ENCODE measurements at regions not wholly inside any gene's neighbourhood (a gene's known extent, or its start where the extent isn't known, plus 50 kb on each side); places are given as distances from the start of the nearest gene placed in this dataset.

DNA sequence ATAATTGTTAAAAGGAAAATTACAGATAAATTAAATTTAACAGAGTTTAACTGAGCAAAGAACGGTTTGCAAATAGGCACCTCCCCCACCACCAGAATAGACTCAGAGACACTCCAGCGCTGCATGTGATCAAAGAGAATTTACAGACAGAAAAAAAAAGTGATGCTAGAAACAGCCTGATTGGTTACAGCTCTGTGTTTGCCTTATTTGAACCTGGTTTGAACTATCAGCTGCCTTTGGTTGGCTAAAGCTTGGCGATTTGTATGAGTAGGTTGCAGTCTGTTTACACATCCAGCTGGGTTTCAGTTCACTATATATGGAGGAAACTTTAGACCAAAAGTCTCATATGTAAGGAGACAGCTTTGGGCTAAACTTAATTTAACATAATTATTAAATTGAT, 249.1 kb downstream of the ENC1 start:
- no peak for TF ChIP-seq EZH2 (IDR thresholded peaks at IDR 0.05)
- TF ChIP-seq, protein P1, sequence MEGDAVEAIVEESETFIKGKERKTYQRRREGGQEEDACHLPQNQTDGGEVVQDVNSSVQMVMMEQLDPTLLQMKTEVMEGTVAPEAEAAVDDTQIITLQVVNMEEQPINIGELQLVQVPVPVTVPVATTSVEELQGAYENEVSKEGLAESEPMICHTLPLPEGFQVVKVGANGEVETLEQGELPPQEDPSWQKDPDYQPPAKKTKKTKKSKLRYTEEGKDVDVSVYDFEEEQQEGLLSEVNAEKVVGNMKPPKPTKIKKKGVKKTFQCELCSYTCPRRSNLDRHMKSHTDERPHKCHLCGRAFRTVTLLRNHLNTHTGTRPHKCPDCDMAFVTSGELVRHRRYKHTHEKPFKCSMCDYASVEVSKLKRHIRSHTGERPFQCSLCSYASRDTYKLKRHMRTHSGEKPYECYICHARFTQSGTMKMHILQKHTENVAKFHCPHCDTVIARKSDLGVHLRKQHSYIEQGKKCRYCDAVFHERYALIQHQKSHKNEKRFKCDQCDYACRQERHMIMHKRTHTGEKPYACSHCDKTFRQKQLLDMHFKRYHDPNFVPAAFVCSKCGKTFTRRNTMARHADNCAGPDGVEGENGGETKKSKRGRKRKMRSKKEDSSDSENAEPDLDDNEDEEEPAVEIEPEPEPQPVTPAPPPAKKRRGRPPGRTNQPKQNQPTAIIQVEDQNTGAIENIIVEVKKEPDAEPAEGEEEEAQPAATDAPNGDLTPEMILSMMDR (IDR thresholded peaks at IDR 0.05), result no peak
- no peak for TF ChIP-seq EZH2phosphoT487 (IDR thresholded peaks at IDR 0.05)
- Histone ChIP-seq H3K9ac (no peak overlapping the region), H3K9me3 (ENCODE audit: low read depth) (no peaks in the 10 kb centered on the region), H3K27me3 (no peaks in the 10 kb centered on the region), H2AFZ (replicated peaks) (no peak overlapping the region), H3K4me3 (no peak overlapping the region), H3K4me2 (no peak overlapping the region), H4K20me1 (ENCODE audit: low read depth) (no peaks in the 10 kb centered on the region), H3K79me2 (ENCODE audit: low read depth) (no peaks in the 10 kb centered on the region), H3F3A (ENCODE audit: low read depth) (no peaks in the 10 kb centered on the region), H3K4me1 (peaks cover 11% of the 10 kb centered on the region), H3K36me3 (no peaks in the 10 kb centered on the region), H3K27ac (no peak overlapping the region)
- no peaks in the 10 kb centered on the region for H3K9me3 Mint-ChIP-seq
- no peak overlapping the region for H3K27ac Mint-ChIP-seq
- no peak overlapping the region for H3K4me3 Mint-ChIP-seq
- H3K27me3 Mint-ChIP-seq (ENCODE audit: insufficient read depth, low read depth), result peaks cover 9% of the 10 kb centered on the region
- H3K36me3 Mint-ChIP-seq, result no peaks in the 10 kb centered on the region
- H3K4me1 Mint-ChIP-seq, result peaks cover 11% of the 10 kb centered on the region
- no peak for DNase-seq (ENCODE audit: low spot score)

DNA sequence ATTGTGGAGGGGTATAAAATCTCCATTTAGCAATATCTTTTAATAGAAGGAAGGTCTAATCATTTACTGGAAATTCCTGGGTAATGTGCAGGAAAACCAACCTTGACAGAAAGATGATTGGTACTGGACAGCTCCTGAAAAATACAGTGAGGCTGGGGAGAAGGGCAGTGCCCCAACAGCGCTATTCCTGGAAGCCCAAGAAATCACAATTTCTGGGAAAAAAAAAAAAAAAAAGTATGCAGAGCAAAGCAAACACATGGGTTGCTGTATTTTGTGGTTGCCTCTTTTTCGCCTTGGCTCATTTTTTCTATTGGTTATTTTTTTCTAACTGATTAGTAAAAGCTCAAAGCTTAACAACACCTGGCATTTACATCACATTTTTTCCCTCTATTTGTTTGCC, 249.7 kb downstream of the ENC1 start:
- Histone ChIP-seq H3K9me3 (ENCODE audit: low read depth) (no peaks in the 10 kb centered on the region), H3K36me3 (no peaks in the 10 kb centered on the region), H3K4me1 (peaks cover 11% of the 10 kb centered on the region), H3K9ac (no peak overlapping the region), H4K20me1 (ENCODE audit: low read depth) (no peaks in the 10 kb centered on the region), H3K4me3 (no peak overlapping the region), H2AFZ (replicated peaks) (no peak overlapping the region), H3K27me3 (no peaks in the 10 kb centered on the region), H3K27ac (no peak overlapping the region), H3F3A (ENCODE audit: low read depth) (no peaks in the 10 kb centered on the region), H3K4me2 (no peak overlapping the region), H3K79me2 (ENCODE audit: low read depth) (no peaks in the 10 kb centered on the region)
- Mint-ChIP-seq H3K4me3 (no peak overlapping the region), H3K36me3 (no peaks in the 10 kb centered on the region), H3K9me3 (no peaks in the 10 kb centered on the region), H3K4me1 (peaks cover 11% of the 10 kb centered on the region), H3K27me3 (ENCODE audit: insufficient read depth, low read depth) (peaks cover 6% of the 10 kb centered on the region), H3K27ac (no peak overlapping the region)
- no peak for DNase-seq (ENCODE audit: low spot score)
- TF ChIP-seq, protein P1 (IDR thresholded peaks at IDR 0.05), result no peak
- no peak for TF ChIP-seq EZH2 (IDR thresholded peaks at IDR 0.05)
- TF ChIP-seq EZH2phosphoT487 (IDR thresholded peaks at IDR 0.05), result no peak

DNA sequence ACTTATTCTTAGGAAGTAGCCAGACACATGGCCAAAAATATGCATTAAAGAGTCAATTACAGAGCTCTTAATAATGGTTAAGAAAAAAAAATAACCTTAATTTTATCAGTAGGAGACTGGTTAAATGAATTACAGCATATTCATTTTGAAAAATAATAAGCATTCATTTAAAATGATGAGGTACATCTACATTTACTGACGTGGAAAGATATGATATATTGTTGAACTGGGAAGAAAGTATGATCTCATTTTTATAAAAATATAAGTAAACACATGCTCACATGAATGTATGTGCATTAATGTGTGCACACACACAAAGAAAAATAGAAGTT, 250.3 kb downstream of the ENC1 start:
- Mint-ChIP-seq H3K27ac (no peak overlapping the region), H3K27me3 (ENCODE audit: insufficient read depth, low read depth) (peaks cover 6% of the 10 kb centered on the region), H3K4me1 (peaks cover 10% of the 10 kb centered on the region), H3K4me3 (no peak overlapping the region), H3K36me3 (no peaks in the 10 kb centered on the region), H3K9me3 (no peaks in the 10 kb centered on the region)
- no peak for DNase-seq (ENCODE audit: low spot score)
- Histone ChIP-seq H4K20me1 (ENCODE audit: low read depth) (no peaks in the 10 kb centered on the region), H3K27ac (no peak overlapping the region), H3K36me3 (no peaks in the 10 kb centered on the region), H3F3A (ENCODE audit: low read depth) (no peaks in the 10 kb centered on the region), H3K4me3 (no peak overlapping the region), H3K4me2 (no peak overlapping the region), H3K4me1 (peaks cover 10% of the 10 kb centered on the region), H3K79me2 (ENCODE audit: low read depth) (no peaks in the 10 kb centered on the region), H3K9me3 (ENCODE audit: low read depth) (no peaks in the 10 kb centered on the region), H3K9ac (no peak overlapping the region), H2AFZ (replicated peaks) (no peak overlapping the region), H3K27me3 (no peaks in the 10 kb centered on the region)
- TF ChIP-seq EZH2phosphoT487 (IDR thresholded peaks at IDR 0.05) (no peak), EZH2 (IDR thresholded peaks at IDR 0.05) (no peak)
- TF ChIP-seq, protein P1 (IDR thresholded peaks at IDR 0.05), result no peak
